ENCODE measurements at regions not wholly inside any gene's neighbourhood (a gene's known extent, or its start where the extent isn't known, plus 50 kb on each side); places are given as distances from the start of the nearest gene placed in this dataset.

DNA sequence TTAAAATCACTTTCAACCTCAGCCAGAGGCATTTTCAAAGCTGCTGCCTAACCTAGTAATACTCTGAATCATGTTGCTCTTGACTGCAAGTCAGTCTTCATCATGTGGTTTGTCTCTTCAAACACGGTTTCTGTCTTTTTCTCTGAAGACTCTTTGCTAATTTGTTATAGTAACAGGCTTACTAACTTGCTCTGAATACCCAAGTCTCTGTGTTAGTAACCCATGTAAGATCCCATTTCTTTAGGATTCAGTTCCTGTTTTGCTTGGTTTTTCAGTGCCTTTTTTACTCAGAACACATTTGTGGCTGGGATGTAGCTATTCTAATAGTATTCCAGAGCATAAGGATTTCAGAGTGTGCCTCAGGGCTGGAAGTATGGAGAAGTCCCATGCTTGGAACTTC lies 1450.6 kb upstream of the IGFBP7 start:
- no peak for DNase-seq (ENCODE audit: low read depth, low spot score)

DNA sequence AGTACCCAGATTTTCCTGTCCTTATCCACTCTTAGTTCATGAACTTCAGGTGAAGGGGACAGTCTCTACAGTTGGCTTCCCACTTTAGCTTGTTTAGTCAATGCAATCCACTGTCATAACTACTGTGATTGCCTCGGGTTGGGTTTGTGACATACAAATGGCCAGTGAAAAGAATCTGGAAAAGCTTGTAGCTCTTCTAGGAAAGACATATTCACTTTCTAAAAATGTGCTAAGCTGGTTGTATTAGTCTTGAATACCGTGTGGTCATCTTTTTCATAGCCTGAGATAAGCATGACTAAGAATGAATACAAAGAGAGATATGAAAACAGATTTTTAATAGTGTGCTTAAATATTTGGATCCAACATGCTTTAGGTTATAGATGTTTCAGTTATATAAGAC lies 1443.5 kb upstream of the IGFBP7 start:
- DNase-seq (ENCODE audit: low read depth, low spot score), result no peak

DNA sequence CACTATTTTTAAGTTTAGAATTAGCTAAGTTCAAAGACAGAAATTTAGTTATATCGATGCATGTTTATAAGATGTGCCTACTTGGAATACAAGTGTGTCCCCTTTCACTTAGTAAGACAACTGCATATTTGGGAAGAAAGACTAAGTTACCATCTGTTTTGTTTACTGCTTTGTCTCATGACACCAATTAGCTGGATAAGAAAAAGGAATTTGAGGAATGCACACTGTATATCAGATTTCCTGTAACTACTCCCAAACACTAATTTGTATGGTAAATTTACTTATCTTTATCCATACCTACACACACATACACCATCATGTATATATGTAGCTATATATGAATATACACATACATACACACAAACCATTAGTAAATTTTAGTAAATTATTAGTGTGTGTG lies 1442.8 kb upstream of the IGFBP7 start:
- DNase-seq (ENCODE audit: low read depth, low spot score), result no peak

DNA sequence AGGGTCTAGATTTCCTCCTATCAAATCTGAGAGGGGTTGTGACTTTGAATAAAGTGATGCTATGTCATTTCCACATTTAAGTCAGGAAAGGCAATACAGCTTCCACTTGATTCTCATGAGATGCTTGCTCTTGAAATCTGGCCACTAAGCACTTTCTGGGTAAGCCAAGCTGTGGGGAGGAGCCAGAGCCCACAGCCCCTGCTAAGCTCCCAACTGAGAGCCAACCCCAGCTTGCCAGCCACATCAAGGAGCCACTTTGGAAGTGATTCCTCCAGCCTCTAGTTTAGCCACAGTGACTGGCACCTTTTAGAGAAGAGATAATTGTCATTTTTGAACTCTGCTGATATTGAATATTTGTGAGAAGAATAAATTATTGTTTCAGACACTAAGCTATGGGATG lies 1441.5 kb upstream of the IGFBP7 start:
- no peak for DNase-seq (ENCODE audit: low read depth, low spot score)

DNA sequence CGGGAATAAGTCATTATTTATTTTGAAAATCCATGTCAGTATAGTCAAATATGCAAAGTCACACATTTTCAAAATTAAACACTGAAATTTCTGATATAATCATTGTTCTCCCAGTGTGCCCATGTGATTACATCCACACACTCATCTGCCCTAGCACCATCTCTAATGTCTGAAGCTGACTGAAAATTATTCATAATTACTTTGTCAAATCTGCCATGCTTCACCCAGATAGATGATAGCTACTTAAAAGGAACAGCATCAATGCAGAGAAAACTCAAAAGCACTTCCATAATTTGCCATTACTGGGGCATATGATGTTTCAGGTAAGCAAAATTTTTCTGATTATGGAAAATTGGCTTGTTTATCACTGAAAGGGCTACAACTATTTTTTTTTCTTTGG lies 1433.3 kb upstream of the IGFBP7 start:
- DNase-seq (ENCODE audit: low read depth, low spot score), result no peak

DNA sequence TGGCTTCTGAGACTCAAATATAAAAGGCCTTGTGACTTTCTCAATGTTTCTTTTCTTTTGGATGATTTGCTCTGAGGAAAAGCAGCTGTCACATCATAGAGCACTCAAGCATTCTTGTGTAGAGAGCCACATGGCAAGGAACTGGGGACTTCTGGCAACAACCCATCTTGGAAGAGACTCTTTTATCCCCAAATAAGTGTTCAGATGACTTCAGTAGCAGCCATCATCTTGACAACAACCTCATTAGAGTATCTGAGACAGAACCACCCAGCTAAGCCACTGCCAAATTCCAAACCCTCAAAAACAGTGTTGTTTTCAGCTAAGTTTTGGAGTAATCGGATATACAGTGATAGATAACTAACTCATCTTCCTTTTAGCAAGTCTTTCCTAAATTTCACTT lies 1431.7 kb upstream of the IGFBP7 start:
- no peak for DNase-seq (ENCODE audit: low read depth, low spot score)

DNA sequence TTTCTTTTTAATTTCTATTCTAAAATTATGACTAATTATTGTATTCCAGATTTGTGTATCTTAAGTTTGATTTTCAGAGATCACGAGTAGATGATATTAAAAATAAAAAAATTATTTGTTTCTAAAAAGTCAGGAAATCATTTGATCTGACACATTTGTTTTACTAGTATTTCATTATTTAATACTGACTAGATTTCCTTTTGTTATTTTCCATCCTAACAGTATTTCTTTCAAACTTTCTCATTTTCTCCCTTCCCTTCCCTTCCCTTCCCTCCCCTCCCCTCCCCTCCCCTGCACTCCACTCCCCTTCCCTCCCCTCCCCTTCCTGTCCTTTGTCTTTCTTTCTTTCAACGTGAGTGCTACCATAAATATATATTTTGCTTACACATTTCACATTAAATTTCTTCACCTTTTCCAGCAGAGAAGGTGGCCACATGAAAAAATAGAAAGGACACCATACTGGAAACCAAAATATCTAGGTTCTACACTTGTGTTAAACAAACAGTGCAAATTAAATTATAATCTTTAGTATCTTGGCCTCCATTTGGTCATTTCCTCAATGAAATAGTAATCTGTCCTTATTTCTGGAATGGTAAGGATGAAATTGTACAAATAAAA lies 1412.7 kb upstream of the IGFBP7 start:
- no peak for DNase-seq (ENCODE audit: low read depth, low spot score)

DNA sequence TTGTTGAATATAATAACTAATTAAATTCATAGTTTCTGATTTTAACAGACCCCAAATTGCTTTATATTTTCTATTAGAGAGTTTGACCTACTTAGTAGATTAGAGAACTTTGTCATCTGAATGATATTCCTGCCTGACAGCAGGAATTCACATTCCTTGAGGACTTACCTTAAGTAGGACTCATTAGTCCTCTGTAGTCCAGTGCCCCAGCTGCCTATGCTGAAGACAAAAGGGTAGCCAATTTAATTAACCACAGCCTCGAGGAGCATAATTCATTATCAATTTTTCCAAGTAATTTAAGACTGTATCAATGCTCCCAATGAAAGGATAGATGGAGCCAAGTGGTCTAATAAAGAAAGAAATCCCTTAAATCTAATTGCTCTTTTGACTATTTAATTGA lies 1405.0 kb upstream of the IGFBP7 start:
- no peak for DNase-seq (ENCODE audit: low read depth, low spot score)

DNA sequence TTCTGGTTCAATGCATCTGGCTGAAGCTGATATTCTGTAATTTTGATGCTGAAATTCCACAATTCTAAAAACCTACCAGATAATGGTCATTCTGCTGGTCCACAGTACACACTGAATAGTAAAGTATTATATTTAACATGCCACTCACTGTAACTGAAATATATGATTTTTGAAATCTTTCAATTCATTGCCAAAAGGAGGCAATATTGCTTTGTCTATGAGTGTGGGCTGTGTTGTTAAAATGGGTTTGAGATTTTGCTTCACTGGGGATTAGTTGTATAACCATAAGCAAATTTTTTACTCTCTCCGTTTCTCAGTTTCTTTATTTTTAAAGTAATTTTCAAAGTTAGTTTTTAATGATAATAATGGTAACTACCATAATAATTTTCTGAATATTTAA lies 1404.1 kb upstream of the IGFBP7 start:
- DNase-seq (ENCODE audit: low read depth, low spot score), result no peak

DNA sequence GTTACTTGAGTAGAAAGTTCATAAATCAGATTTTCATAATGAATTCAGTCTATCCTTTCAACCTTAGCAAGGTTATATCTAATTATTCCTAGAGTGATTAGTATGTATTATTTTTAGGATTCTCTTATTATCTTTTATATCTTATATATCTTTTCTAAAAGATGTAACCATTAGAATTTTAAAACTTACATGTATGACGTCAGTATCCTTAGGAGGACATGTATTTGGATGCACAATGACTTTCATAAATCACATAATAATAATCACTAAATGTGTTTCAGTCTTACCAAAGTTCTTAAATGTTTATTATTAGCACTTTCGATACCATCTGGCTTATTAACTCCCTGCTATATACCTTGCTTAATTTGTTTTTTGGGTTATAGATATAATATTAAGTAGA lies 1400.5 kb upstream of the IGFBP7 start:
- DNase-seq (ENCODE audit: low read depth, low spot score), result no peak

DNA sequence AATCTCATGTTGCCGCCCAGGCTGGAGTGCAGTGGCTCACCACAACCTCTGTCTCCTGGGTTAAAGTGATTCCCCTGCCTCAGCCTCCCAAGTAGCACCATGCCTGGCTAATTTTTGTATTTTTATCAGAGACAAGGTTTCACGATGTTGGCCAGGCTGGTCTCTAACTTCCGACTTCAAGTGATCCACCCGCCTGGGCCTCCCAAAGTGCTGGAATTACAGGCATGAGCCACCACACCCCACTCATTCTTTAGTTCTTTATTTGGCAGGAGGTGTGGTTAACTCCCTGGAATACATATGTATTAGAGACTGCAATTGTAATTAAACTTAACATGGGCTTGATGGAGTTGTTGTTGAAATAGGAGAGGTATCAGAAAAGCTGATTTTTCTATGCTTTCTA lies 1396.9 kb upstream of the IGFBP7 start:
- no peak for DNase-seq (ENCODE audit: low read depth, low spot score)

DNA sequence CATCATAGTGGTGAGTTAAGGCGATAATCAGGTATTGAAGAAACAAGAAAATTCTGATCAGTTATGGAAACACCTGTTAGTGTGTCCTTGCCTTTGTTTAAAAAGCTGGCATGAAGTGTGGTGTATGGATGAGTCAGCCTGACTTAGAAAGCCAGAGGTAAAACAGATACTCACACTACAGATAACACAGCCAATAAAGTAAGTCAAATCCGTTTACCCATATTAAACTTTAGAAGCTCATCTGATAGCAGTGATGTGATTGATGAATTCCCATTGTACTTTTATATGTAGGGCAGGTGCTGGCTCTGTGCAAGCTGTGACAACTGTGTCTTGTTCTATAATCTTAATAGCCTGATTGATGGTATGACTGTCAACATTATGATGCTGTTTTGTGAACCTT lies 1392.7 kb upstream of the IGFBP7 start:
- DNase-seq (ENCODE audit: low read depth, low spot score), result no peak

DNA sequence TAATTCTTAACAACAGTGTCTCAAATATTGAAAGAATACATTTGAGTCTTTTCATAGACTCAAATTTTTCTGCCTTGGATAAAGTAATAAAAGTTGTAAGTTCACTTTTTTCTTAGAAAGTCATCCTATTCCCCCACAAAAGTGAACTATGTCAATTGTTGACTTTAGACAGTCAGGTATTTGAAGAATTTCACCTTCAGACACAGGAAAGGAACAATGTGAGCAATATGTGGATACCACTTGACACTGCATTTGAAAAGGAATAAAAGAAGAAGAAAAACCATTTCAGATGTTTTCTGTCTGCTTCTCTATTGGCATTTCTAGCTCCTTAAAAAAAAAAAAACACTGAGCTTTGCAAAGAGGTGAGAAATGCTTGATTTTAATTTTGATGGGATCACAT lies 1389.0 kb upstream of the IGFBP7 start:
- DNase-seq (ENCODE audit: low read depth, low spot score), result no peak

DNA sequence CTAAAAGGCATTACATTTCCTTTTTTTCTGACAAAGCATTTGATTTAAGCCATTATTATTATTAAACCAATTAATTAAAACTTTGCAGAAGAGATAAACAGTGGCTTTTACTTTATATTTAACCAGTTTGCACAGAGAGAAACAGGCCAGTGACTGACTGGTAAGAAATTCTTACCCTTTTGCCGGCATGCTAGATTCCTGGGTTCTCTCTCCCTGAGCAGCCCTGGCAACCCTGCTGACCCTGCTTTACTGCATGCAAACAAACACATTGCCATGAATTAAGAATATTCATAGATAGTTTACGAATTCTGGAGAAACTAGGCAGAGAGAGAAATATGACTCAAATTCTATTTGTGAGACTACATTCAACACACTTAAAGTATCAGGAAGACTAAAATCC lies 1381.4 kb upstream of the IGFBP7 start:
- no peak for DNase-seq (ENCODE audit: low read depth, low spot score)

DNA sequence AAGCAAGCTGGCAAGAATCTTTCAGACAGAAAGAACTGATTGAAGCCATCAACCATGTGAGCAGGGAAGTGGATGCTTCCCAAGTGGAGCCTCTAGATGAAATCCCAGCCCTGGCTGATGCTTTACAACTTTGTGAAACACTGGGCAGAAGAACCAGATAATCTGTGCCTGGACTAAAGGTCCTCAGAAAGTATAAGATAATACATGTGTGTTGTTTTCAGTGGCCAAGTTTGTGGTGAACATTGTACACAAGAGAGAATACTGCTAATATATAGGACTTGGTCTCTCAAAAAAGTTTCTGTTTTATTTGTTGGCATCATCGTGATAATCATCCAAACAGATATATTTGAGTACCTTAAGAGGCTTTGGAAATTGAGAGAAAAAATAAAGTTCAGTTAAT lies 1367.8 kb upstream of the IGFBP7 start:
- DNase-seq (ENCODE audit: low read depth, low spot score), result no peak

DNA sequence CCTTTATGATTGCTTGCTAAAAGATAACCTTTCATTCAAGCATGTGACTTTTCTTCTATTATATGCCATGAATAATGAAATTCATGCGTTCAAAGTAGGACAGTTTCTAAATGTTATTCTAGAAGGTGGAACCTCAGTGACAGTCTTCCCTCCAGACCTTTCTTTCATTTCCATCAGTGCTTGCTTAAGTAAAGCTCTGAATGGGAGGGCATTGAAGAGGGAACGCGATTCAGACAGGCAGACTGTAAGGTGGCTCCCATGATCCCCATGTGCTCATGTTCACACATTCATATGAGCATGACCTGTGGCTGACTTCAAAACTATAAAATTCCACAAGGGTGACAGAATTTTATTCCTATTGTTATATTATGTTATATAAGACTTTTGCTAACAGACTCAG lies 1367.3 kb upstream of the IGFBP7 start:
- DNase-seq (ENCODE audit: low read depth, low spot score), result no peak

DNA sequence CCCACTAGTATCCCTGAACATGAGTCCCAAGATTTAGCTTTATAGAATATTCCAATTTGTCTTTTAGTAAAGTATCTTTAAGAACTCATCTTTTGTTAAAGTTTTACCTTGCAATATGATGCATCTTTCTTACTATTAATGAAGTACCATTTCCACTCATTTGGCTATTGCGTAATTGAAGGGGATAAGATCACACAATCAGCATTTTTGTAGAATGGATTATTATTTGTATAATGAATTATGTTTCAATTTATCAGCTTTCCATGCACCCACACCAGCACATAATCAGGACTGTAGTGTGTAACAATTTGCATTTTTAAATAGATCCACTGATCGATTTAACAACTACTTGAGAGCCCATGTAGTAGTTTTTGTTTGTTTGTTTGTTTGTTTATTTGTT lies 1364.9 kb upstream of the IGFBP7 start:
- no peak for DNase-seq (ENCODE audit: low read depth, low spot score)

DNA sequence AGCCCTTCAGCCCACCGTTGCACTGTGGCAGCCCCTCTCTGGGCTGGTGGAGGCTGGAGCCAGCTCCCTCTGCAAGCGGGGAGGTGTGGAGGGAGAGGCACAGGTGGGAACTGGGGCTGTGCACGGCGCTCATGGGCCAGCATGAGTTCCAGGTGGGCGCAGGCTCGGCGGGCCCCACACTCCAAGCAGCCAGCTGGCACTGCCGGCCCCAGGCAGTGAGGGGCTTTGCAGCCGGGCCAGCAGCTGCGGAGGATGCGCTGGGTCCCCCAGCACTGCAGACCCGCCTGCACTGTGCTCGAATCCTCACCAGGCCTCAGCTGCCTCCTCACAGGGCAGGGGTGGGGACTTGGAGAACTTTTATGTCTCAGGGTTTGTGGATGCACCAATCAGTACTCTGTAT lies 1354.8 kb upstream of the IGFBP7 start:
- no peak for DNase-seq (ENCODE audit: low read depth, low spot score)

DNA sequence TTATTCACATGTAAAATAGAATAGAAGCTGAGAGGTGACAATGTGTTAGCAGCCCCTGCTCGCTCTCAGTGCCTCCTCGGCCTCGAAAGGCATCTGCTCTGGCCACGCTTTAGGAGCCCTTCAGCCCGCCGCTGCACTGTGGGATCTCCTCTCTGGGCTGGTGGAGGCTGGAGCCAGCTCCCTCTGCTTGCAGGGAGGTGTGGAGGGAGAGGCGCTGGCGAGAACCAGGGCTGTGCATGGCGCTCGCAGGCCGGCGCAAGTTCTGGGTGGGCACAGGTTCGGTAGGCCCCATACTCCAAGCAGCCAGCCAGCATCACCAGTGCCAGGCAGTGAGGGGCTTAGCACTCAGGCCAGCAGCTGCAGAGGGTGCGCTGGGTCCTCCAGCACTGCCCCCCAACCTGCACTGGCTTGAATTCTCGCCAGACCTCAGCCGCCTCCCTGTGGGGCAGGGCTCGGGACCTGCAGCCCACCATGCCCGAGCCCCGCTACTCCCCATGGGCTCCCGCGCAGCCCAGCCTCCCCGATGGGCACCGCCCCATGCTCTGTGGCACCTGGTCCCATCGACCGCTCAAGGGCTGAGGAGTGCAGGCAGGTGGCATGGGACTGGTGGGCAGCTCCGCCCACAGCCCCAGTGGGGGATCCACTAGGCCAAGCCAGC lies 1346.7 kb upstream of the IGFBP7 start:
- no peak for DNase-seq (ENCODE audit: low read depth, low spot score)

DNA sequence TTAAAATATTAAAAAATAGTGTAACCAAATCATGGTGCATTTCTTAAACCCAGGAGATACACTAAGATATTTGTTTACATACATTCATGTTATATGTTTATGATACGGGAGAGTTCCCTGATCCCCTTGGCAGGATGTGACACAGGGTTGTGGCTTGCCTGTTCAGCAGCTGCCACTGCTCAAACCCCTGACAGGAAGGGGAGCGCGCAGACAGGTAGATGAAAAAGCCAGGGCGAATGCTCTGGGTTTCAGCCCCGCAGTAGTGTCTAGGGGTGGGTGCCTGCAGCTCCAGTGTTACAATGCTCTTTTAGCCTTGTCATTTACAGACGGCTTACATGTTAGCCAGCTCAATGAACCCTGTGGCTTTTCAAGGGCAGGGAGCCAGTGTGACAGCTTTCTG lies 1343.8 kb upstream of the IGFBP7 start:
- no peak for DNase-seq (ENCODE audit: low read depth, low spot score)

DNA sequence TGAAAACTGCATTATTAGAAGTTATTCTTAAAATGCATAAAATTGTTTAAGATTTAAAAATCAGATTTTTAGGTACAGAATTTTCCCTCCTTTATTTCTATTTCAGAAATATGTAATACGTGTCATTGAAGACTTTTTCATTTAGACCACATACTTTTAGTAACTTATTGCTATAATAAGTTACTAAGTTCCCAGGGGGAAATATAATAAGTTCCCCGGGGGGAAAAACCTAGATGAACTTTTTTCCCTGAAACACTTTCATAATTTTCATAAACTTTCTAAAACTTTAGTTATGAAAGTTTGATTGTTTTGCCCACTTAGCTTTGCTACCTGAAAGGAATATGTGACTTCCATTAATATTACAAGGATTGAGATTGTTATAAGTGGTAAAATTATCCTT lies 1341.5 kb upstream of the IGFBP7 start:
- DNase-seq (ENCODE audit: low read depth, low spot score), result no peak

DNA sequence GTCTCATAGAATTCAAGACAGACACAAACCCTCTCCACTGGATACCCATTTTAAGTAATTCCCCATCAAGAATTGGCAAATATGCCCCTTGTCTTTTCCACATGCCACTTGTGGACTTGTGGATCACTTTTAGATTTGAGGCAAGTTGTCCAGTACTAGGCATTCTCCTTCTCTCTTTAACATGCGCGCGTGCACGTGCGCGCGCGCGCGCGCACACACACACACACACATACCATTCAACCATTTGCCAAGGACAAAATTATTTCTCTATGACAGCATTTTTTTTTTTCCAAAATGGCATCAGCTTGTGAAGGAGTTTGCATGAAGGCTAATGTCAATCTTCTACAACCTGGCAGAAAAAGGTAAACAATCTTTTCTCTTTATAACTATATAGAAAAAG lies 1325.7 kb upstream of the IGFBP7 start:
- DNase-seq (ENCODE audit: low read depth, low spot score), result no peak

DNA sequence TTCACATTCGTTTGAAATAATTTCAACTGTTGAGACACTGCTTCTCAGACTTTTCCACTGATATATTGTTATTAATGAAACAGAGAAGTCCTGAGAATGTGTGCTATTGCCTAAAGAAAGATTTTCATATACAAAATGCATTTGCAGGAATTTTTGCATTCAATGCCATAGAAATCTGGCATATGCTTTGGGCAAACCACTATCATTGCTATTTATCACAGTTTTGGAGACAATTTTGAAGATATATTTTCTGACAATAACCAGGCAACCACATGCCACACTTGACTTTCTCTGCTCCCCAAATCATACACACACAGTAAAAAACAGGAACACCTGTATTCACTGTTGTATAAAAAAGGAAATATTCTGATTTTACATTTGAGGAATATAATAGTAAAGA lies 1303.7 kb upstream of the IGFBP7 start:
- DNase-seq (ENCODE audit: low read depth, low spot score), result no peak

DNA sequence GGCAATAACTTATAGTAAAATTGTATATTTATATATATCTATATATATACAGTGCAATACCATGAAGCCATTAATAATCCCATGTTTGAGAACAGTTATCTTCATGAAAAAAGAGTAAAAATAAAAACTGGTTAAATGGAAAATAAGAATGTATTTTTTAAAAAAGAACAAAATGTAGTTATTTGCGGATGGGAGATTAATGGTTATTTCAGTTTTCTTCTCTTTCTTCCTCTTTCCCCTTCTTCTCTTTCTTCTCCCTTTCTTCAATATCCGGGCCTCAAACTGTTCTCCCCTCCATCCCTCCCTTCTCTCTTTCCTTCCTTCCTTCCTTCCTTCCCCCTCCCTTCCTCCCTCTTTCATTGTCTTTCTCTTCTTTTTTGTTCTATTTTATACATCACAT lies 1301.7 kb upstream of the IGFBP7 start:
- DNase-seq (ENCODE audit: low read depth, low spot score), result no peak

Data from pulmonary artery endothelial cell (primary cell).